Mammary epithelial cell (primary cell): ENCODE measurements at regions not wholly inside any gene's neighbourhood (a gene's known extent, or its start where the extent isn't known, plus 50 kb on each side); places are given as distances from the start of the nearest gene placed in this dataset.

Source experiments
- EZH2 ChIP-seq: IDR thresholded peaks from 2 replicates; pipeline ENCODE4 v1.6.1; 2012; ENCODE audit warnings: low read length, inconsistent platforms, borderline replicate concordance
- TF ChIP-seq, protein P1 (sequence below), 2 donors: IDR thresholded peaks in 1 of 2; conservative IDR thresholded peaks in 1 of 2; 2 replicates each; pipeline ENCODE4 v1.5.1; 2011 to 2012; ENCODE audit warnings: inconsistent platforms in 2 of 2, low read length in 2 of 2, mild to moderate bottlenecking in 2 of 2, control low read depth in 1 of 2, low read depth in 1 of 2; ENCODE audit not compliant: insufficient read depth in 1 of 2; ENCODE audit errors: extremely low read depth in 1 of 2

- TF ChIP-seq EZH2 = no peak
- TF ChIP-seq, protein P1, sequence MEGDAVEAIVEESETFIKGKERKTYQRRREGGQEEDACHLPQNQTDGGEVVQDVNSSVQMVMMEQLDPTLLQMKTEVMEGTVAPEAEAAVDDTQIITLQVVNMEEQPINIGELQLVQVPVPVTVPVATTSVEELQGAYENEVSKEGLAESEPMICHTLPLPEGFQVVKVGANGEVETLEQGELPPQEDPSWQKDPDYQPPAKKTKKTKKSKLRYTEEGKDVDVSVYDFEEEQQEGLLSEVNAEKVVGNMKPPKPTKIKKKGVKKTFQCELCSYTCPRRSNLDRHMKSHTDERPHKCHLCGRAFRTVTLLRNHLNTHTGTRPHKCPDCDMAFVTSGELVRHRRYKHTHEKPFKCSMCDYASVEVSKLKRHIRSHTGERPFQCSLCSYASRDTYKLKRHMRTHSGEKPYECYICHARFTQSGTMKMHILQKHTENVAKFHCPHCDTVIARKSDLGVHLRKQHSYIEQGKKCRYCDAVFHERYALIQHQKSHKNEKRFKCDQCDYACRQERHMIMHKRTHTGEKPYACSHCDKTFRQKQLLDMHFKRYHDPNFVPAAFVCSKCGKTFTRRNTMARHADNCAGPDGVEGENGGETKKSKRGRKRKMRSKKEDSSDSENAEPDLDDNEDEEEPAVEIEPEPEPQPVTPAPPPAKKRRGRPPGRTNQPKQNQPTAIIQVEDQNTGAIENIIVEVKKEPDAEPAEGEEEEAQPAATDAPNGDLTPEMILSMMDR (conservative IDR thresholded peaks at IDR 0.05 in 1 of 2, IDR thresholded peaks at IDR 0.05 in 1 of 2; ENCODE audit: extremely low read depth in 1 of 2, insufficient read depth in 1 of 2, low read depth in 1 of 2, low read length in 2 of 2) = no peak
These were observed 86.4 kb upstream of the VGLL3 start for GRCh38 chr3:87077355-87077754.
